Brain microvascular endothelial cell (primary cell): ENCODE measurements at regions not wholly inside any gene's neighbourhood (a gene's known extent, or its start where the extent isn't known, plus 50 kb on each side); places are given as distances from the start of the nearest gene placed in this dataset.

Experiments used
- DNase-seq: peaks from one replicate; pipeline ENCODE4 v3.0.0-alpha.2; 2020
- H3K27ac ChIP-seq: fragments of 250-450 bp; sonication (Bioruptor Pico); 2 replicates; pipeline ENCODE4 v1.5.1; 2020; ENCODE audit warnings: mild to moderate bottlenecking, moderate library complexity
- H3K27me3 ChIP-seq: fragments of 250-450 bp; sonication (Bioruptor Pico); replicated peaks from 2 replicates; pipeline ENCODE4 v1.5.1; 2020; ENCODE audit warnings: mild to moderate bottlenecking
- H3K36me3 ChIP-seq: fragments of 250-450 bp; sonication (Bioruptor Pico); replicated peaks from 2 replicates; pipeline ENCODE4 v1.5.1; 2020; ENCODE audit warnings: mild to moderate bottlenecking
- H3K4me3 ChIP-seq: 2 replicates; pipeline ENCODE4 v1.5.1; 2011; ENCODE audit warnings: low read depth, mild to moderate bottlenecking, control low read depth, low read length, moderate library complexity
- CTCF ChIP-seq: IDR thresholded peaks from 2 replicates; pipeline ENCODE4 v1.5.1; 2011; ENCODE audit warnings: low read depth, mild to moderate bottlenecking, moderate library complexity, low read length, control low read depth, inconsistent platforms; ENCODE audit errors: missing control alignments
- in situ Hi-C: cut with HindIII; loops from 2 replicates; pipeline ENCODE4 v1.10.0; 2017; ENCODE audit warnings: low sequenced_read_pairs, low pct_ligation_motif_present

GRCh38 chr14:27370074-27370473 lies 772.2 kb upstream of the NOVA1 start:
- Histone ChIP-seq H3K27me3 (no peaks in the 10 kb centered on the region), H3K27ac (no peak overlapping the region), H3K4me3 (no peak overlapping the region), H3K36me3 (no peaks in the 10 kb centered on the region)
- in situ Hi-C loops: no loop called here
- DNase-seq: no peak
- TF ChIP-seq CTCF: no peak

- DNase-seq: no peak
- Histone ChIP-seq H3K4me3 (no peak overlapping the region), H3K27ac (no peak overlapping the region), H3K27me3 (no peaks in the 10 kb centered on the region), H3K36me3 (no peaks in the 10 kb centered on the region)
- in situ Hi-C loops: no loop called here
- TF ChIP-seq CTCF: no peak
Observed at GRCh38 chr14:27370775-27371174, 772.9 kb upstream of the NOVA1 start.

- no peaks in the 10 kb centered on the region for H3K36me3 ChIP-seq
- in situ Hi-C loops: no loop called here
- no peak for DNase-seq
- H3K4me3 ChIP-seq: no peak overlapping the region
- H3K27ac ChIP-seq: no peak overlapping the region
- no peak for TF ChIP-seq CTCF
- no peaks in the 10 kb centered on the region for H3K27me3 ChIP-seq
Observed at GRCh38 chr14:27371209-27371608, 773.4 kb upstream of the NOVA1 start.

GRCh38 chr14:27371868-27372267 lies 774.0 kb upstream of the NOVA1 start:
- Histone ChIP-seq H3K27ac (no peak overlapping the region), H3K36me3 (no peaks in the 10 kb centered on the region), H3K27me3 (no peaks in the 10 kb centered on the region), H3K4me3 (no peak overlapping the region)
- TF ChIP-seq CTCF: no peak
- in situ Hi-C loops: no loop called here
- DNase-seq: no peak

GRCh38 chr14:27372771-27373170 lies 774.9 kb upstream of the NOVA1 start:
- DNase-seq: no peak
- H3K36me3 ChIP-seq: no peaks in the 10 kb centered on the region
- in situ Hi-C loops: no loop called here
- no peak overlapping the region for H3K4me3 ChIP-seq
- H3K27me3 ChIP-seq: no peaks in the 10 kb centered on the region
- TF ChIP-seq CTCF: no peak
- no peak overlapping the region for H3K27ac ChIP-seq

- no peak for DNase-seq
- no peak overlapping the region for H3K27ac ChIP-seq
- no peak for TF ChIP-seq CTCF
- in situ Hi-C loops: no loop called here
- H3K4me3 ChIP-seq: no peak overlapping the region
- no peaks in the 10 kb centered on the region for H3K27me3 ChIP-seq
- no peaks in the 10 kb centered on the region for H3K36me3 ChIP-seq
Observed at GRCh38 chr14:27384124-27384523, 786.3 kb upstream of the NOVA1 start.
